Myocyte (in vitro differentiated cells): ENCODE measurements at regions not wholly inside any gene's neighbourhood (a gene's known extent, or its start where the extent isn't known, plus 50 kb on each side); places are given as distances from the start of the nearest gene placed in this dataset.

Experiments used
- DNase-seq: peaks from one replicate; pipeline ENCODE4 v3.0.0-alpha.2; 2012; ENCODE audit warnings: low read depth

- no peak for DNase-seq
These were observed 172.6 kb upstream of the SOX4 start for GRCh38 chr6:21420926-21421325.

GRCh38 chr6:21423106-21423854 is 170.3 kb upstream of the SOX4 start:
- DNase-seq, result no peak

GRCh38 chr6:21426841-21427490 is 166.6 kb upstream of the SOX4 start:
- peak; percentile 42 for DNase-seq

- DNase-seq, result no peak
These were observed 164.3 kb upstream of the SOX4 start for GRCh38 chr6:21429291-21429690.

- no peak for DNase-seq
These were observed 162.0 kb upstream of the SOX4 start for GRCh38 chr6:21431526-21431925.

- peak; percentile 57 for DNase-seq
These were observed 156.9 kb upstream of the SOX4 start for GRCh38 chr6:21436625-21437024.

- DNase-seq, result peak; percentile 93
These were observed 156.0 kb upstream of the SOX4 start for GRCh38 chr6:21437581-21437980.

- DNase-seq, result peak; percentile 91
These were observed 155.1 kb upstream of the SOX4 start for GRCh38 chr6:21438237-21438985.

- peak; percentile 82 for DNase-seq
These were observed 154.6 kb upstream of the SOX4 start for GRCh38 chr6:21438986-21439352.

GRCh38 chr6:21441386-21441785 is 152.2 kb upstream of the SOX4 start:
- no peak for DNase-seq

- no peak for DNase-seq
These were observed 150.7 kb upstream of the SOX4 start for GRCh38 chr6:21442874-21443273.

- no peak for DNase-seq
These were observed 148.8 kb upstream of the SOX4 start for GRCh38 chr6:21444711-21445260.

- DNase-seq, result no peak
These were observed 145.6 kb upstream of the SOX4 start for GRCh38 chr6:21447987-21448386.

GRCh38 chr6:21448485-21449109 is 145.0 kb upstream of the SOX4 start:
- DNase-seq, result no peak

GRCh38 chr6:21450149-21450548 is 143.4 kb upstream of the SOX4 start:
- DNase-seq, result no peak

- DNase-seq, result no peak
These were observed 142.9 kb upstream of the SOX4 start for GRCh38 chr6:21450628-21451027.

- no peak for DNase-seq
These were observed 142.0 kb upstream of the SOX4 start for GRCh38 chr6:21451546-21452013.

GRCh38 chr6:21454262-21454661 is 139.3 kb upstream of the SOX4 start:
- DNase-seq, result no peak

GRCh38 chr6:21455071-21455470 is 138.5 kb upstream of the SOX4 start:
- no peak for DNase-seq

- DNase-seq, result no peak
These were observed 135.9 kb upstream of the SOX4 start for GRCh38 chr6:21457647-21458046.

- DNase-seq, result no peak
These were observed 133.9 kb upstream of the SOX4 start for GRCh38 chr6:21459641-21460040.
